Panc1 (cell line): ENCODE measurements at regions not wholly inside any gene's neighbourhood (a gene's known extent, or its start where the extent isn't known, plus 50 kb on each side); places are given as distances from the start of the nearest gene placed in this dataset.

ENCODE experiments used
- ATAC-seq: fragments of 200-7000 bp; cut with Tn5 transposase; 2 replicates; pipeline ENCODE4 v1.9.1; 2020; ENCODE audit warnings: mild to moderate bottlenecking, moderate library complexity
- BruUV-seq: library from RNA; stranded (reverse); fragments of 400-500 nt; replicated peaks from 2 replicates; lab custom pipeline; 2021; lab: Mats Ljungman, UMichigan
- CTCF ChIA-PET: fragments of 300-600 bp; sonication (Branson Sonifier 250); formaldehyde crosslinking; loops from one replicate; lab custom pipeline; 2022; ENCODE audit warnings: antibody characterized with exemption; lab: Charles Lee
- POLR2A ChIA-PET: fragments of 300-600 bp; sonication (Branson Sonifier 250); formaldehyde crosslinking; loops from one replicate; lab custom pipeline; 2022; ENCODE audit warnings: antibody characterized with exemption; lab: Charles Lee
- DNase-seq: peaks from one replicate; pipeline ENCODE4 v3.0.0-alpha.2; 2010; ENCODE audit warnings: low read depth, low spot score
- H3K27ac ChIP-seq: 2 replicates; pipeline ENCODE4 v1.5.1; 2011; ENCODE audit warnings: mild to moderate bottlenecking, low read length, inconsistent platforms
- H3K27me3 ChIP-seq: fragments of 200-500 bp; sonication (Bioruptor generic); 2 replicates; pipeline ENCODE4 v1.6.0; 2014; ENCODE audit warnings: low read length, inconsistent platforms; ENCODE audit not compliant: control insufficient read depth, insufficient read depth
- H3K36me3 ChIP-seq: fragments of 200-500 bp; sonication (Bioruptor generic); 2 replicates; pipeline ENCODE4 v1.5.1; 2014; ENCODE audit warnings: inconsistent platforms, mild to moderate bottlenecking, low read length, moderate library complexity; ENCODE audit not compliant: control insufficient read depth, insufficient read depth
- H3K4me1 ChIP-seq: 2 replicates; pipeline ENCODE4 v1.5.1; 2011; ENCODE audit warnings: inconsistent platforms, mild to moderate bottlenecking, low read length, moderate library complexity; ENCODE audit not compliant: control insufficient read depth, insufficient read depth
- H3K4me3 ChIP-seq, 2 experiments: 2 replicates each; pipeline ENCODE4 v1.5.1; 2011 to 2012; ENCODE audit warnings: low read depth in 2 of 2, low read length in 2 of 2, mild to moderate bottlenecking in 2 of 2, inconsistent platforms in 1 of 2, moderate library complexity in 1 of 2
- H3K9me3 ChIP-seq: fragments of 200-500 bp; sonication (Bioruptor generic); 2 replicates; pipeline ENCODE4 v1.5.1; 2014; ENCODE audit warnings: low read depth, mild to moderate bottlenecking, inconsistent platforms, low read length, moderate library complexity; ENCODE audit not compliant: control insufficient read depth, insufficient read depth
- POLR2AphosphoS5 ChIP-seq: IDR thresholded peaks from 2 replicates; pipeline ENCODE4 v1.6.1; 2012; ENCODE audit warnings: mild to moderate bottlenecking, low read depth, low read length, moderate library complexity
- SIN3A ChIP-seq: IDR thresholded peaks from 2 replicates; pipeline ENCODE4 v1.6.1; 2012; ENCODE audit warnings: low read depth, mild to moderate bottlenecking, low read length, moderate library complexity, borderline replicate concordance; ENCODE audit not compliant: insufficient read depth
- TCF7L2 ChIP-seq: IDR thresholded peaks from 2 replicates; pipeline ENCODE4 v1.6.1; 2011; ENCODE audit warnings: mild to moderate bottlenecking, low read depth, low read length, inconsistent platforms
- in situ Hi-C: cut with HindIII; loops from 2 replicates; pipeline ENCODE4 v1.10.0; 2016; ENCODE audit warnings: low sequenced_read_pairs, low pct_unique_long_range_greater_than_20kb
- intact Hi-C: fragments of 100-400 bp; cut with micrococcal nuclease; formaldehyde crosslinking; loops from one replicate; pipeline ENCODE4 v1.10.0; 2022; ENCODE audit not compliant: unreplicated experiment
- TF ChIP-seq, protein P1 (sequence below): fragments of 450-650 bp; IDR thresholded peaks from 2 replicates; pipeline ENCODE4 v1.5.1; 2017; ENCODE audit warnings: mild to moderate bottlenecking
- TF ChIP-seq, protein P2 (sequence below), 2 experiments: IDR thresholded peaks; 2 replicates each; pipeline ENCODE4 v1.6.1; 2011 to 2012; ENCODE audit warnings: low read depth in 2 of 2, control low read depth in 1 of 2, low read length in 1 of 2, mild to moderate bottlenecking in 1 of 2, moderate library complexity in 1 of 2; ENCODE audit not compliant: insufficient read depth in 1 of 2

DNA sequence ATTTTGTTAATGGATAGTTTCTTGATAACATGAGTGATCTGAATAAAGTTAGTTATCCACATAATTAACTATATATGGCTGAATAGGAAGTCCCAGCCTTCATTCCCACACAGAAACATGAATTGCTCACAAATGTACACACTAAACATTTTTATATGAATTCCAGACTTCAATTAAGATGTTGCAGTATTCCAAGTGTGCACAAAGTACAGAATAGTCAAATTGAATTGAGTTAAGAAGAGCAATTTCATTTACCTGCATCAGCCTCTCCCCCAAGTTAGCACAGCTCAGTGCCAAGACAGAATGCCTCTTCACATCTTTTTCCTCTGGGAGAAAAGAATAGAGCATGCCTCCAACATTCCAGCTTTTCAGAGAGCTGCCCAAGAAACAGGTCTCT, 207.0 kb upstream of the SAMSN1 start:
- POLR2A ChIA-PET: no interaction called here
- CTCF ChIA-PET: no interaction called here
- Histone ChIP-seq H3K9me3 (no peaks in the 10 kb centered on the region), H3K4me3 (no peak overlapping the region), H3K27ac (no peak overlapping the region), H3K27me3 (no peaks in the 10 kb centered on the region), H3K36me3 (no peaks in the 10 kb centered on the region), H3K4me1 (no peaks in the 10 kb centered on the region)
- TF ChIP-seq, protein P1, sequence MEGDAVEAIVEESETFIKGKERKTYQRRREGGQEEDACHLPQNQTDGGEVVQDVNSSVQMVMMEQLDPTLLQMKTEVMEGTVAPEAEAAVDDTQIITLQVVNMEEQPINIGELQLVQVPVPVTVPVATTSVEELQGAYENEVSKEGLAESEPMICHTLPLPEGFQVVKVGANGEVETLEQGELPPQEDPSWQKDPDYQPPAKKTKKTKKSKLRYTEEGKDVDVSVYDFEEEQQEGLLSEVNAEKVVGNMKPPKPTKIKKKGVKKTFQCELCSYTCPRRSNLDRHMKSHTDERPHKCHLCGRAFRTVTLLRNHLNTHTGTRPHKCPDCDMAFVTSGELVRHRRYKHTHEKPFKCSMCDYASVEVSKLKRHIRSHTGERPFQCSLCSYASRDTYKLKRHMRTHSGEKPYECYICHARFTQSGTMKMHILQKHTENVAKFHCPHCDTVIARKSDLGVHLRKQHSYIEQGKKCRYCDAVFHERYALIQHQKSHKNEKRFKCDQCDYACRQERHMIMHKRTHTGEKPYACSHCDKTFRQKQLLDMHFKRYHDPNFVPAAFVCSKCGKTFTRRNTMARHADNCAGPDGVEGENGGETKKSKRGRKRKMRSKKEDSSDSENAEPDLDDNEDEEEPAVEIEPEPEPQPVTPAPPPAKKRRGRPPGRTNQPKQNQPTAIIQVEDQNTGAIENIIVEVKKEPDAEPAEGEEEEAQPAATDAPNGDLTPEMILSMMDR: no peak
- TF ChIP-seq, protein P2, sequence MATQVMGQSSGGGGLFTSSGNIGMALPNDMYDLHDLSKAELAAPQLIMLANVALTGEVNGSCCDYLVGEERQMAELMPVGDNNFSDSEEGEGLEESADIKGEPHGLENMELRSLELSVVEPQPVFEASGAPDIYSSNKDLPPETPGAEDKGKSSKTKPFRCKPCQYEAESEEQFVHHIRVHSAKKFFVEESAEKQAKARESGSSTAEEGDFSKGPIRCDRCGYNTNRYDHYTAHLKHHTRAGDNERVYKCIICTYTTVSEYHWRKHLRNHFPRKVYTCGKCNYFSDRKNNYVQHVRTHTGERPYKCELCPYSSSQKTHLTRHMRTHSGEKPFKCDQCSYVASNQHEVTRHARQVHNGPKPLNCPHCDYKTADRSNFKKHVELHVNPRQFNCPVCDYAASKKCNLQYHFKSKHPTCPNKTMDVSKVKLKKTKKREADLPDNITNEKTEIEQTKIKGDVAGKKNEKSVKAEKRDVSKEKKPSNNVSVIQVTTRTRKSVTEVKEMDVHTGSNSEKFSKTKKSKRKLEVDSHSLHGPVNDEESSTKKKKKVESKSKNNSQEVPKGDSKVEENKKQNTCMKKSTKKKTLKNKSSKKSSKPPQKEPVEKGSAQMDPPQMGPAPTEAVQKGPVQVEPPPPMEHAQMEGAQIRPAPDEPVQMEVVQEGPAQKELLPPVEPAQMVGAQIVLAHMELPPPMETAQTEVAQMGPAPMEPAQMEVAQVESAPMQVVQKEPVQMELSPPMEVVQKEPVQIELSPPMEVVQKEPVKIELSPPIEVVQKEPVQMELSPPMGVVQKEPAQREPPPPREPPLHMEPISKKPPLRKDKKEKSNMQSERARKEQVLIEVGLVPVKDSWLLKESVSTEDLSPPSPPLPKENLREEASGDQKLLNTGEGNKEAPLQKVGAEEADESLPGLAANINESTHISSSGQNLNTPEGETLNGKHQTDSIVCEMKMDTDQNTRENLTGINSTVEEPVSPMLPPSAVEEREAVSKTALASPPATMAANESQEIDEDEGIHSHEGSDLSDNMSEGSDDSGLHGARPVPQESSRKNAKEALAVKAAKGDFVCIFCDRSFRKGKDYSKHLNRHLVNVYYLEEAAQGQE (IDR thresholded peaks at IDR 0.05; ENCODE audit: insufficient read depth in 1 of 2, low read depth in 2 of 2, low read length in 1 of 2): no peak
- TF ChIP-seq SIN3A: no peak
- TF ChIP-seq TCF7L2: no peak
- DNase-seq: no peak
- intact Hi-C loops: no loop called here
- in situ Hi-C loops: no loop called here
- ATAC-seq: no peak
- no TSS peak for BruUV-seq

DNA sequence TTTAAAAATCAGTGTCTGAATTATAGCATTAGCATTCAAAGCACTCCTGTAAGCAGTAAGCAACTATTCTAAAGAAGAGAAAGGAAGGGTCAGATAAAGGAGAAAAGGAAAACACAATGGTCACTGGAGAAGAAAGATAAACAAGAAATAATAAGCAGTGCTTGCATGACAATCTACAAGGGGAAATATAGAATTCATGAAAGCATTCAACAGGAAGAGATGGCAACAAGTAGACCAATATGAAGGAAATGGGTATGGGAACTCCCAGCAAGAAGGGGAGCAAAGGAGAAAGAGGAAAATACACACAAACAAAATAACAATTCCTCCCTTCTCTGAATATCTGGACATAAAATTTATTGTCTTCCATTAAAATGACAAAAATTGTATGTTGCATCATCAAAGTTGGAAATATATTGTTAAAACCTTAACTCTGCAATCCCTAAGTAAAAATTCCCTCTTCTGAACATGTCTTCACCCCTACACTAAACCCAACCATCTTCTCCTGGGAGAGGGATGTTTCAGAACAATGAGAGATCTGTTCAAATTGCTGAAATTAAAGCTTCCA, 206.3 kb upstream of the SAMSN1 start:
- intact Hi-C loops: no loop called here
- POLR2A ChIA-PET: no interaction called here
- CTCF ChIA-PET: no interaction called here

More for the DNA sequence above, 206.3 kb upstream of the SAMSN1 start:
- no peaks in the 10 kb centered on the region for H3K4me1 ChIP-seq
- H3K4me3 ChIP-seq: no peak overlapping the region
- no peak overlapping the region for H3K27ac ChIP-seq
- H3K36me3 ChIP-seq: no peaks in the 10 kb centered on the region
- no peak for TF ChIP-seq TCF7L2
- TF ChIP-seq POLR2AphosphoS5: no peak
- TF ChIP-seq, protein P1: no peak
- TF ChIP-seq SIN3A: no peak
- TF ChIP-seq, protein P2 (IDR thresholded peaks at IDR 0.05; ENCODE audit: insufficient read depth in 1 of 2, low read depth in 2 of 2, low read length in 1 of 2): no peak
- in situ Hi-C loops: no loop called here
- no TSS peak for BruUV-seq
- no peaks in the 10 kb centered on the region for H3K27me3 ChIP-seq
- no peak for ATAC-seq
- no peaks in the 10 kb centered on the region for H3K9me3 ChIP-seq
- no peak for DNase-seq
